SW 1271 (cell line): ENCODE measurements at regions not wholly inside any gene's neighbourhood (a gene's known extent, or its start where the extent isn't known, plus 50 kb on each side); places are given as distances from the start of the nearest gene placed in this dataset.

Experiments
- DNase-seq, 2 experiments: peaks; one replicate each; lab custom pipeline; 2025; lab: John Stamatoyannopoulos, UW

GRCh38 chr3:84877092-84877491, 81.7 kb upstream of the CADM2 start:
- no peak for DNase-seq

DNA sequence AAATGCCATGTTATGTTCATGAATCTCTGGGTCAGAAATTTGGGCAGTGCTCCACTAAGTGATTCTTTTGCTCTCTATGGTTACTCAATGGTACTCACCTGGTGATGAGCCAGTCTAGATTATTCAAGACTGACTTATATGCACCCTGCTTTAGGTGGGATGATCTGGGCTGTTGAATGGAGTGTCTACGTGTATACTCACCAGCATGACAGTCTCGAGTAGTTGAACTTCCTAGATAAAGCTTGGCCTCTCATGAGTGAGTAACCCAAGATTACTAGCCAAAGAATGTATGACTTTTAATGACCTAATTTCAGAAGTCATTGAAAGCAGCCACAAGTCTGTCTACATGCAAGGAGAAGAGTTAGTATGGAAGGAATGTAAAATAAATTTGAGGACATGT, 77.5 kb upstream of the CADM2 start:
- DNase-seq, result no peak

DNA sequence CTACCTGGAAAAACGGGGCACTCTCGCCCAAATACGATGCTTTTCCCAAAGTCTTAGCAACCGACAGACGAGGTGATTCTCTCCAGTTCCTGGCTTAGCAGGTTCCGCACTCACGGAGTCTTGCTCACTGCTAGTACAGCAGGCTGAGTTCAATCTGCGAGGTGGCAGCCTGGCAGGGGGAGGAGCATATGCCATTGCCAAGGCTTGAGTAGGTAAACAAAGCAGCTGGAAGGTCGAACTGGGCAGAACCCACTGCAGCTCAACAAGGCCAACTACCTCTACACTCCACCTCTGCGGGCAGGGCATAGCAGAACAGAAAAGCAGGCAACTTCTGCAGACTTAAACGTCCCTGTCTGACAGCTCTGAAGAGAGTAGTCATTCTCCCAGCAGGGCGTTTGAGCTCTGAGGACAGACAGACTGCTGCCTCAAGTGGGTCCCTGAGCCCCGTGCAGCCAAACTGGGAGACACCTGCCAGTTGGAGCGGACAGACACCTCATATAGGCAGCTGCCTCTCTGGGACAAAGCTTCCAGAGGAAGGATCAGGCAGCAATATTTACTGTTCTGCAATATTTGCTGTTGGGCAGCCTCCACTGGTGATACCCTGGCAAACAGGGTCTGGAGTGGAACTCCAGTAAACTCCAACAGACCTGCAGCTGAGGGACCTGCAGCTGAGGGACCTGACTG, 73.4 kb upstream of the CADM2 start:
- no peak for DNase-seq

DNA sequence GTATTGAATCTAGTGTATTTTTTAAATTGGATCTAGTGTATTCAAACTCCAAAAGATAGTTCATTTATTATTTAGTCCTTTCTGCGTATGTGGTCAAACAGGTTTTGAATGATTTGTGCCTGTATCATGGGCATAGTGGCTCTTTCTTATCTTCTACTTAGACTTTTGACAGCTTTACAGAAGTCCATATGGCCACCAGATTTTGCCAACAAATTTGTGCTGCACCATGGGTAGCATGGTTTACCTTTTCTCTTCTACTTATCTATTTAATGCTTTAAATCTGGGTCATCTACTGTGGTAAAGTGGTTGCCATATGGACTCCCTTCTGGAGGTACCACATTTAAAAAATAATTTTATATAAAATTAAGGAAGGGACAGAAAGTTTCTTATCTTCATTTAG, 66.9 kb upstream of the CADM2 start:
- DNase-seq, result no peak

DNA sequence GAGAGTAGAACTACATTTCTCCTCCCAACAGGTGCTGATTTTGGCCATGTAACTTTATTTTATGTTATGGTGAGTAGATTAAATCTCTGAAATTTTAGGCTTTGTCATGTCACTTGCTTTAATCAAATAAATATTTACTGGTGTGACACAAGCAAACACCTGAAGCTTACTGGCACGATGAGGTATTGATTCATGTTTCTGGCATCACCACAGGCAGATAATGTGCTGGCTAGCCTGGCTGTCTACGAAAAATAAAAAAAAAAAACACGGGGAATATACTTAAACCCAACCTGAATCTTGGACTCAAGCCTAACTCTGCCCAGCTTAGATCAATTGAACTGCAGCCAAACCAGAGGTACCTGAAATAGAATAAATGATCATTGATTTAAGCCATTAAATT, 65.6 kb upstream of the CADM2 start:
- DNase-seq, result no peak

DNA sequence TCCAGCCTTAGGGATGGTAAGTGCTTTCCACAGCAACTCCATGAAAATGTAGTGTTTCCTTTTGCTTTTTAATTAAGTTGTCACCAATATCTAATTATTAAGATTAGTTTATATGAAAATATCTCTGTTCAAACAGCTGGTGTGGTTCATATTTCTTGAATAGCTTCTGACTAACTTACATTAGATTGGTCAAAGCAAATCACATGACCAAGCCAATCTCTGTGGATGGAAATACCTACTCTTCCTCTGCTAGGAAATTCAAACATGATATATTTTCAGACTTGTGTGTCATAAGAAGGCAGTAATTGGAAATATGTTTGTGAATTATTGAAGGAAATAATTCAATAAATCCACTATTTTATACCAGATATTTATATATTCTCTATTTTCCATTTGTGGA, 54.6 kb upstream of the CADM2 start:
- no peak for DNase-seq

DNA sequence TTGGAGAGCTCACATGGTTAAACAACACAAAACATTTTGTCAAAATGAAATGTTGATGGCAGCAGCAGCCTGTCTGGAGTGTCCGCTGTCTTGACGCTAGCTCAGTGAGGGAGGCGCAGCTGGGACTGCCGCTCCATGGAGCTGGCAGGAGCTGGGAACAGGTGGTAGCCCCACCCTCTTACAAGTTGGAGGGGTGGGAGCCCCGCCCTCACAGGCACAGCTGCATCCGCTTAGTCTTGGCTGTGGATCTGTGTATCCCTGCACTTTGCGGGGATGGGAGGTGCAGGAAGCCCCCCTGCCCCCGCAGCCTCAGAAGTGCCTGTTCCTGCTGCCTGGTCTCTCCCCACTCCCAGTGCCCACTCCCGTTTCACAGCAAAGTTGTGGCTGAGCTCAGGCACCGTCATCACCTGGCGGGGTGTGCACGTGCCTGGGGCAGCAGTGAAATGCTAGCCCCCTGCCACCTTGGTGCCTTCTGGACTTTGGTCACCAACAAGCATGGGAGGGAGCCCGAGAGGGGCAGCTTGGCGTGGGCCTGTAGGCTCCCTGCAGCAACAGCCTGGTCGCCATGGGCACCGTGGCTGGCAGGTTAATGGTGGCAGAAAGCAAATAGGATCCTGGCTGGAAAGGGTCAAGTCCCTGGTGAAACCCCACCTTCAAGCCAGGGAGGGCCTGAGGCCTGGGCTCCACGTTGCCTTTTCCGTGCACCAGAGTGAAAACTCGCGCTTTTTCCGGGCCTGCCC, 53.8 kb upstream of the CADM2 start:
- DNase-seq, result no peak

DNA sequence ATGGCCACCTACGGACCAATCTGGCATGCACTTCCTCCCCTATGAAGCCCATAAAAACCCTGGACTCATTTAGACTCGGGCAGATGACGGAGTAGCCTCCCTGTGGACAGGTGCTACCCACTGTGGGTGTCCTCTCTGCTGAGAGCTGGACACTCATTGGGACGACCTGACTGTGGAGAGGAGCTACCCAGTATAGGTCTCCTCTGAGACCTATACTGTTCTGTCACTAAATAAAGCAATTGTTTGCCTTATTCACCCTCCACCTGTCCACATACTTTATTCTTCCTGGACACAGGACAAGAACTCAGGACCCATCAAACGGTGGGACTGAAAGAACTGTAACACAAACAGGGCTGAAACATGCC, 53.3 kb upstream of the CADM2 start:
- DNase-seq, result no peak

DNA sequence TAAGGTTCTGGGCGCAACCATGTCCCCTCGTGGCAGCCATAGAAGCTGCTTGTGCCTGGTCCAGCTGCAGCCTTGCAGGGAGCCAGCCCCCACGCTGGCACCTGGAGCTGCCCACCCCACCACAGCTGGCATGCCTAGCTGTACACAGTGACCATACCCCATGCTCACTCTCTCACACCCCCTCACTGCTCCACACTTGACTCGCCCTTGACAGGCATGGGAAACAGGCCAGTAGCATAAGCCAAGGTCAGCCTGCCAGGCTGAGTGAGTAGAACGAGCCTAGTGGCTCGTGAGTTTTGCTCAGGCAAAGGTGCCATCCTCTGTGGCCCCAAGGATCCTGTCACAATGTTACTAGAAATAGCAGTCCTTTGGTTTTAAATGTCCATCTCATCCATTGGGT, 52.7 kb upstream of the CADM2 start:
- DNase-seq, result no peak
